PC-3 (cell line): ENCODE measurements at regions not wholly inside any gene's neighbourhood (a gene's known extent, or its start where the extent isn't known, plus 50 kb on each side); places are given as distances from the start of the nearest gene placed in this dataset.

ENCODE experiments used
- ATAC-seq: fragments of 200-7000 bp; cut with Tn5 transposase; 2 replicates; pipeline ENCODE4 v1.9.1; 2020; ENCODE audit warnings: mild to moderate bottlenecking, moderate library complexity
- BruUV-seq: library from RNA; stranded (reverse); fragments of 400-500 nt; replicated peaks from 2 replicates; lab custom pipeline; 2021; lab: Mats Ljungman, UMichigan
- CTCF ChIA-PET: fragments of 300-600 bp; sonication (Branson Sonifier 250); formaldehyde crosslinking; loops from one replicate; lab custom pipeline; 2022; ENCODE audit warnings: antibody characterized with exemption; lab: Charles Lee
- POLR2A ChIA-PET: fragments of 300-600 bp; sonication (Branson Sonifier 250); formaldehyde crosslinking; loops from one replicate; lab custom pipeline; 2022; ENCODE audit warnings: antibody characterized with exemption; ENCODE audit not compliant: unreplicated experiment; lab: Charles Lee
- DNase-seq: peaks from one replicate; pipeline ENCODE4 v3.0.0-alpha.2; 2015
- H2AFZ ChIP-seq: fragments of 300-600 bp; sonication (generic); 2 replicates; pipeline ENCODE4 v1.6.0; 2016; ENCODE audit warnings: antibody characterized with exemption, low read length
- H3F3A ChIP-seq: fragments of 300-600 bp; sonication (generic); one replicate; pipeline ENCODE4 v1.6.0; 2017; ENCODE audit warnings: antibody characterized with exemption, low read length, control low read depth, mild to moderate bottlenecking; ENCODE audit not compliant: unreplicated experiment
- H3K27ac ChIP-seq: fragments of 300-600 bp; sonication (generic); 2 replicates; pipeline ENCODE4 v1.5.1; 2016; ENCODE audit warnings: mild to moderate bottlenecking, low read length
- H3K27me3 ChIP-seq: fragments of 300-600 bp; sonication (generic); 2 replicates; pipeline ENCODE4 v1.6.1; 2016; ENCODE audit warnings: low read length, mixed read lengths
- H3K36me3 ChIP-seq: fragments of 300-600 bp; sonication (generic); 2 replicates; pipeline ENCODE4 v1.6.1; 2016; ENCODE audit warnings: low read depth, mixed run types, low read length, mixed read lengths
- H3K4me1 ChIP-seq: fragments of 300-600 bp; sonication (generic); 2 replicates; pipeline ENCODE4 v1.5.1; 2016; ENCODE audit warnings: low read length; ENCODE audit not compliant: insufficient read depth
- H3K4me2 ChIP-seq: fragments of 300-600 bp; sonication (generic); 2 replicates; pipeline ENCODE4 v1.6.0; 2016; ENCODE audit warnings: low read length
- H3K4me3 ChIP-seq: fragments of 300-600 bp; sonication (generic); 2 replicates; pipeline ENCODE4 v1.5.1; 2016; ENCODE audit warnings: mild to moderate bottlenecking, low read length, mixed read lengths
- H3K79me2 ChIP-seq: fragments of 300-600 bp; sonication (generic); 2 replicates; pipeline ENCODE4 v1.6.1; 2017; ENCODE audit warnings: low read length, mixed read lengths
- H3K9ac ChIP-seq: fragments of 300-600 bp; sonication (generic); 2 replicates; pipeline ENCODE4 v1.6.0; 2016; ENCODE audit warnings: mild to moderate bottlenecking, low read length
- H3K9me2 ChIP-seq: fragments of 300-600 bp; sonication (generic); replicated peaks from 2 replicates; pipeline ENCODE4 v1.6.1; 2016; ENCODE audit warnings: mixed run types, low read length, mixed read lengths
- H3K9me3 ChIP-seq: fragments of 300-600 bp; sonication (generic); 2 replicates; pipeline ENCODE4 v1.6.1; 2016; ENCODE audit warnings: low read length, mixed read lengths
- H4K20me1 ChIP-seq: fragments of 300-600 bp; sonication (generic); 2 replicates; pipeline ENCODE4 v1.6.1; 2016; ENCODE audit warnings: low read length, mixed read lengths
- EZH2 ChIP-seq: fragments of 300-600 bp; sonication (generic); IDR thresholded peaks from one replicate; pipeline ENCODE4 v1.6.1; 2017; ENCODE audit warnings: antibody characterized with exemption, mild to moderate bottlenecking, low read length; ENCODE audit not compliant: unreplicated experiment
- EZH2phosphoT487 ChIP-seq: fragments of 300-600 bp; sonication (generic); IDR thresholded peaks from 2 replicates; pipeline ENCODE4 v1.6.1; 2018; ENCODE audit warnings: mild to moderate bottlenecking, antibody characterized with exemption, low read length, borderline replicate concordance
- intact Hi-C: fragments of 100-400 bp; cut with micrococcal nuclease; formaldehyde crosslinking; loops from 2 replicates; pipeline ENCODE4 v1.9.0; 2023
- TF ChIP-seq, protein P1 (sequence below): fragments of 300-600 bp; sonication (generic); conservative IDR thresholded peaks from 2 replicates; pipeline ENCODE4 v1.5.1; 2017; ENCODE audit warnings: antibody characterized with exemption, low read depth, mild to moderate bottlenecking, low read length

DNA sequence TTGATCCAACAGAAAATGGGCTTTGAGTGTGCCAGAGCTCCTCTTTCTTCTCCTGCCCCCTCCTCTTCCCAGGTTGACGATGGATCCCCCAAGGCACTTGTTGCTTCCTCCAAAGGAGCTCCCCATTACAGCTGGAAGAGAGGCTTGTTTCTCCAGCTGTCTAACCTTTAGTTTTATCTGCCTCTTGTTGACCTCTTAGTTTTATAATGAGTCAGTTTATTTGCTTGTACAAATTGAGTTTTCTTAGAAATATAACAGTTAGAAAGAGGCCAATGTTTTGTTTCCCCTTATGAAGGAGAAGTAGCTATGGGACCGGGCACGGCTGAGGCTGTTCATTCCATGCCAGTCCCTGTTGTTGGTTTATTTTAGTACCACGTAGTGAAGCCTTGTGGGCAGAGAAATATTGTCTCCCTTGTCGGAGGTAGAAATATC, 158.2 kb downstream of the SPRY1 start:
- Histone ChIP-seq H3K27me3 (no peaks in the 10 kb centered on the region), H3K9me3 (no peaks in the 10 kb centered on the region), H4K20me1 (no peaks in the 10 kb centered on the region), H3K4me3 (no peak overlapping the region), H3K36me3 (no peaks in the 10 kb centered on the region), H3K4me2 (peak overlapping the region; percentile 42), H3K79me2 (no peaks in the 10 kb centered on the region), H3F3A (no peaks in the 10 kb centered on the region), H2AFZ (peak overlapping the region; percentile 59; the same call in 1 of the 2 replicates), H3K27ac (peak overlapping the region; percentile 10; the same call in 1 of the 2 replicates), H3K9ac (no peak overlapping the region), H3K9me2 (no peaks in the 10 kb centered on the region), H3K4me1 (peaks cover 25% of the 10 kb centered on the region)
- ChIA-PET POLR2A (no interaction called here), CTCF (no interaction called here)
- no TSS peak for BruUV-seq
- no peak for ATAC-seq
- no peak for DNase-seq
- no peak for TF ChIP-seq EZH2
- TF ChIP-seq, protein P1, sequence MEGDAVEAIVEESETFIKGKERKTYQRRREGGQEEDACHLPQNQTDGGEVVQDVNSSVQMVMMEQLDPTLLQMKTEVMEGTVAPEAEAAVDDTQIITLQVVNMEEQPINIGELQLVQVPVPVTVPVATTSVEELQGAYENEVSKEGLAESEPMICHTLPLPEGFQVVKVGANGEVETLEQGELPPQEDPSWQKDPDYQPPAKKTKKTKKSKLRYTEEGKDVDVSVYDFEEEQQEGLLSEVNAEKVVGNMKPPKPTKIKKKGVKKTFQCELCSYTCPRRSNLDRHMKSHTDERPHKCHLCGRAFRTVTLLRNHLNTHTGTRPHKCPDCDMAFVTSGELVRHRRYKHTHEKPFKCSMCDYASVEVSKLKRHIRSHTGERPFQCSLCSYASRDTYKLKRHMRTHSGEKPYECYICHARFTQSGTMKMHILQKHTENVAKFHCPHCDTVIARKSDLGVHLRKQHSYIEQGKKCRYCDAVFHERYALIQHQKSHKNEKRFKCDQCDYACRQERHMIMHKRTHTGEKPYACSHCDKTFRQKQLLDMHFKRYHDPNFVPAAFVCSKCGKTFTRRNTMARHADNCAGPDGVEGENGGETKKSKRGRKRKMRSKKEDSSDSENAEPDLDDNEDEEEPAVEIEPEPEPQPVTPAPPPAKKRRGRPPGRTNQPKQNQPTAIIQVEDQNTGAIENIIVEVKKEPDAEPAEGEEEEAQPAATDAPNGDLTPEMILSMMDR = no peak
- no peak for TF ChIP-seq EZH2phosphoT487
- intact Hi-C loops = no loop called here

DNA sequence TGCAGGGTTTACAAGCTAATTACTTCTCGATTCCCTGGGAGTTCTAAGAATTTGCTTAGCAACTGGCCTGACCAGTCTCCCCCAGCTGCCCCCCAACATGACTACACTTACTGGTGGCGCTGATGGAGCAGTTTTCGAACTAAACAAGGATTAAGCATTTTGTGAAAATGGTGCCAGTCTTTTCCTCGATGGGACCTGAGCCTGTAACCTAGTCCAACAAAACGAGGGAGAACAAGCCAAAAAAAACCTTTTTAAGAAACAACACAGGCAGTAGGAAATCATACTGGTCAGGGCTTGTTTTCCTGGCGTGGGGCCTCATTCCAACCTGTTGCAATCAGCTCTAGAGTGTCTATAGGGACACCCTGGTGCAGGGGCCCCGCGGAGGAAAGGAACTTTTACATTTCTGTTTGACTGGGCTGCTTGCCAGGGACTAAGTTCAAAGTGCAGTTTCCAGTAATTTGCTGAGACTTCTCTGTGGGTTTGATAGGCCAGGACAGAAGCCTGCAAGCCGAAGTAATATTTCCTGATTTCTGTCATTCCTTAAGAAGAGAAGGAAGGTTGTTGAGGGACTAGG, 158.7 kb downstream of the SPRY1 start:
- Histone ChIP-seq H3K27ac (peak overlapping the region; percentile 10; the same call in 1 of the 2 replicates), H3F3A (no peaks in the 10 kb centered on the region), H3K36me3 (no peaks in the 10 kb centered on the region), H3K9me2 (no peaks in the 10 kb centered on the region), H4K20me1 (no peaks in the 10 kb centered on the region), H3K27me3 (no peaks in the 10 kb centered on the region), H3K79me2 (no peaks in the 10 kb centered on the region), H3K4me1 (peaks cover 31% of the 10 kb centered on the region), H3K9ac (no peak overlapping the region), H3K4me2 (peak overlapping the region; percentile 42), H2AFZ (peak overlapping the region; percentile 59), H3K4me3 (no peak overlapping the region), H3K9me3 (no peaks in the 10 kb centered on the region)
- ChIA-PET POLR2A (no interaction called here), CTCF (no interaction called here)
- BruUV-seq = no TSS peak
- ATAC-seq (peak; percentile 33; the same call in 1 of the 2 replicates), DNase-seq (peak; percentile 70)
- intact Hi-C loops = no loop called here
- no peak for TF ChIP-seq EZH2phosphoT487
- TF ChIP-seq EZH2 = no peak
- TF ChIP-seq, protein P1 = no peak

DNA sequence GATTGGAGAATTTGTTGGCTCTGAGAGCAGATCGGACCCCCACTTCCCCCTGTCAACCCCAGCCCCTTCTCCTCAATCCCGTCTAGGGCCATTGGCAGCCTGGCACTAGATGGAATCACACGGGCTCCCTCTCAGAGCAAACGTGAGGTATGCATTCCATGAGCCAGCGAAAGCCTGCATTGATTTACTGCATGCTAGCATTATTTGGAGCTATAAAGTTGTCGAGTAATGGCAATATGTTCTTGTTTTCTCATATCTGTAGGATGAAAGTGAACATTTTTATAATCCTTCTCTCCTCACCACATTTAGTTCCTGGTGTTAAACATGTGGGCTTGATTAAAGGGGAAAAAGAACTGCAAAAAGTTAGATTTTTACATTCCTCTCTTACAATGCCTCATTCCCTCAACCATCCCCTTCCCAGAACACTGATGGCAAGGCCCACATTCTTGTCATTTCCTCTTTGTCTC, 159.2 kb downstream of the SPRY1 start:
- CTCF ChIA-PET = no interaction called here
- Histone ChIP-seq H3K27me3 (no peaks in the 10 kb centered on the region), H3K79me2 (no peaks in the 10 kb centered on the region), H3K9me3 (no peaks in the 10 kb centered on the region), H3K27ac (no peak overlapping the region), H3K4me2 (peak overlapping the region; percentile 42; the same call in 1 of the 2 replicates), H2AFZ (no peak overlapping the region), H3K9ac (no peak overlapping the region), H3K4me3 (no peak overlapping the region), H4K20me1 (no peaks in the 10 kb centered on the region), H3K4me1 (peaks cover 32% of the 10 kb centered on the region), H3K9me2 (no peaks in the 10 kb centered on the region), H3K36me3 (no peaks in the 10 kb centered on the region), H3F3A (no peaks in the 10 kb centered on the region)
- ATAC-seq (no peak), DNase-seq (no peak)
- POLR2A ChIA-PET = no interaction called here
- BruUV-seq = no TSS peak
- intact Hi-C loops = no loop called here
- TF ChIP-seq, protein P1 = no peak
- TF ChIP-seq EZH2phosphoT487 = no peak
- TF ChIP-seq EZH2 = no peak
